HCT116 (cell line): ENCODE measurements at regions not wholly inside any gene's neighbourhood (a gene's known extent, or its start where the extent isn't known, plus 50 kb on each side); places are given as distances from the start of the nearest gene placed in this dataset.

Experiments
- ATAC-seq: fragments of 200-7000 bp; cut with Tn5 transposase; 2 replicates; pipeline ENCODE4 v1.9.1; 2020; ENCODE audit warnings: mild to moderate bottlenecking, moderate library complexity
- BruUV-seq: library from RNA; stranded (reverse); fragments of 400-500 nt; replicated peaks from 2 replicates; lab custom pipeline; 2021; lab: Mats Ljungman, UMichigan
- CTCF ChIA-PET: fragments of 300-600 bp; sonication (Branson Sonifier 250); formaldehyde crosslinking; loops from one replicate; lab custom pipeline; 2021; ENCODE audit warnings: antibody characterized with exemption; lab: Charles Lee
- POLR2A ChIA-PET: fragments of 300-600, 350-600 bp; sonication (Branson Sonifier 250); formaldehyde crosslinking; loops from one replicate; lab custom pipeline; 2021; ENCODE audit warnings: antibody characterized with exemption; lab: Charles Lee
- RAD21 ChIA-PET, 2 experiments: fragments of 300-600 bp; sonication (Branson Sonifier 250); formaldehyde crosslinking; loops; one replicate each; lab custom pipeline; 2023; ENCODE audit warnings: low total read pairs in 2 of 2; ENCODE audit not compliant: uncharacterized antibody in 2 of 2, unreplicated experiment in 2 of 2, low non-redundant PET in 1 of 2; lab: Charles Lee
- DNase-seq: peaks from one replicate; pipeline ENCODE4 v3.0.0-alpha.2; 2010; ENCODE audit warnings: low read depth, low spot score
- H2AFZ ChIP-seq: fragments of 200-600 bp; shearing (Covaris generic), sonication (generic); 2 replicates; pipeline ENCODE4 v1.6.1; 2017; ENCODE audit warnings: low read depth, mixed run types, mixed read lengths, antibody characterized with exemption, low read length; ENCODE audit not compliant: poor library complexity, severe bottlenecking
- H3K27ac ChIP-seq: 2 replicates; pipeline ENCODE4 v1.5.1; 2012; ENCODE audit warnings: low read depth, low read length
- H3K27me3 ChIP-seq: fragments of 200-600 bp; sonication (generic); 2 replicates; pipeline ENCODE4 v1.6.1; 2016; ENCODE audit warnings: mixed run types, low read length, mixed read lengths; ENCODE audit not compliant: insufficient read depth
- H3K36me3 ChIP-seq, 2 experiments: fragments of 200-500 bp in 1 of 2; fragments of 200-600 bp in 1 of 2; sonication (Bioruptor generic) in 1 of 2; sonication (generic) in 1 of 2; 2 replicates each; pipeline versions ENCODE4 v1.5.1 to v1.6.1; 2014 to 2016; ENCODE audit warnings: low read length in 2 of 2, inconsistent platforms in 1 of 2, mixed read lengths in 1 of 2, mixed run types in 1 of 2; ENCODE audit not compliant: insufficient read depth in 2 of 2, control insufficient read depth in 1 of 2
- H3K4me1 ChIP-seq, 2 experiments: fragments of 200-600 bp in 1 of 2; sonication (generic) in 1 of 2; 2 replicates each; pipeline versions ENCODE4 v1.5.1 to v1.6.1; 2012 to 2017; ENCODE audit warnings: low read length in 2 of 2, inconsistent platforms in 1 of 2, mild to moderate bottlenecking in 1 of 2, mixed read lengths in 1 of 2, mixed run types in 1 of 2, moderate library complexity in 1 of 2; ENCODE audit not compliant: insufficient read depth in 2 of 2, control insufficient read depth in 1 of 2
- H3K4me2 ChIP-seq: fragments of 200-600 bp; sonication (generic); 2 replicates; pipeline ENCODE4 v1.6.1; 2017; ENCODE audit warnings: mixed run types, low read length, mixed read lengths
- H3K4me3 ChIP-seq, 2 experiments: fragments of 200-600 bp in 1 of 2; sonication (generic) in 1 of 2; replicated peaks in 1 of 2; 2 replicates each; pipeline ENCODE4 v1.5.1; 2011 to 2016; ENCODE audit warnings: low read length in 2 of 2, control low read depth in 1 of 2, low read depth in 1 of 2, mild to moderate bottlenecking in 1 of 2, mixed read lengths in 1 of 2, mixed run types in 1 of 2
- H3K79me2 ChIP-seq: fragments of 200-600 bp; sonication (generic); 2 replicates; pipeline ENCODE4 v1.6.1; 2017; ENCODE audit warnings: mild to moderate bottlenecking, mixed run types, low read length, moderate library complexity, mixed read lengths; ENCODE audit not compliant: insufficient read depth
- H3K9ac ChIP-seq: fragments of 200-600 bp; sonication (generic); 2 replicates; pipeline ENCODE4 v1.6.1; 2016; ENCODE audit warnings: low read length, mixed read lengths
- H3K9me2 ChIP-seq: fragments of 200-600 bp; sonication (generic), shearing (Covaris generic); 2 replicates; pipeline ENCODE4 v1.6.1; 2017; ENCODE audit warnings: mixed run types, mild to moderate bottlenecking, moderate library complexity; ENCODE audit not compliant: insufficient read depth
- H3K9me3 ChIP-seq, 2 experiments: fragments of 200-500 bp in 1 of 2; fragments of 200-600 bp in 1 of 2; sonication (Bioruptor generic) in 1 of 2; sonication (generic) in 1 of 2; 2 replicates each; pipeline ENCODE4 v1.6.1; 2014 to 2017; ENCODE audit warnings: low read length in 2 of 2, mixed read lengths in 2 of 2, inconsistent platforms in 1 of 2, low read depth in 1 of 2, mild to moderate bottlenecking in 1 of 2, mixed run types in 1 of 2, moderate library complexity in 1 of 2; ENCODE audit not compliant: control insufficient read depth in 1 of 2, insufficient read depth in 1 of 2
- H4K20me1 ChIP-seq: fragments of 200-600 bp; sonication (generic), shearing (Covaris generic); 2 replicates; pipeline ENCODE4 v1.6.1; 2017; ENCODE audit warnings: mixed run types, mild to moderate bottlenecking, moderate library complexity; ENCODE audit not compliant: insufficient read depth
- CBX3 ChIP-seq: IDR thresholded peaks from 2 replicates; pipeline ENCODE4 v1.6.1; 2012; ENCODE audit warnings: low read depth
- EGR1 ChIP-seq: IDR thresholded peaks from 2 replicates; pipeline ENCODE4 v1.6.1; 2012; ENCODE audit warnings: low read depth
- ELF1 ChIP-seq: IDR thresholded peaks from 2 replicates; pipeline ENCODE4 v1.6.1; 2012; ENCODE audit warnings: low read depth, borderline replicate concordance
- EZH2 ChIP-seq: fragments of 200-600 bp; sonication (generic); IDR thresholded peaks from 2 replicates; pipeline ENCODE4 v1.6.1; 2017; ENCODE audit warnings: antibody characterized with exemption, mixed run types
- FOSL1 ChIP-seq: IDR thresholded peaks from 2 replicates; pipeline ENCODE4 v1.6.1; 2012; ENCODE audit warnings: low read depth
- MAX ChIP-seq: IDR thresholded peaks from 2 replicates; pipeline ENCODE4 v1.6.1; 2012
- POLR2A ChIP-seq: IDR thresholded peaks from 2 replicates; pipeline ENCODE4 v1.7.0; 2011; ENCODE audit warnings: borderline replicate concordance; ENCODE audit not compliant: insufficient read depth, insufficient read length; ENCODE audit errors: extremely low read depth
- POLR2AphosphoS5 ChIP-seq: IDR thresholded peaks from 2 replicates; pipeline ENCODE4 v1.6.1; 2011; ENCODE audit warnings: mild to moderate bottlenecking, low read depth, low read length, moderate library complexity
- REST ChIP-seq: IDR thresholded peaks from 2 replicates; pipeline ENCODE4 v1.6.1; 2012; ENCODE audit warnings: low read depth
- SP1 ChIP-seq: IDR thresholded peaks from 2 replicates; pipeline ENCODE4 v1.6.1; 2012; ENCODE audit warnings: low read depth
- YY1 ChIP-seq: IDR thresholded peaks from 2 replicates; pipeline ENCODE4 v1.6.1; 2011; ENCODE audit warnings: low read length, low read depth, moderate library complexity, mild to moderate bottlenecking; ENCODE audit not compliant: insufficient replicate concordance; ENCODE audit errors: extremely low read depth
- ZFX ChIP-seq: fragments of 450-650 bp; IDR thresholded peaks from 2 replicates; pipeline ENCODE4 v1.6.1; 2017
- ZNF274 ChIP-seq: fragments of 200-500 bp; sonication (Bioruptor generic); IDR thresholded peaks from 2 replicates; pipeline ENCODE4 v1.6.1; 2014; ENCODE audit warnings: mild to moderate bottlenecking, low read depth, low read length, inconsistent platforms
- intact Hi-C: fragments of 100-400 bp; cut with micrococcal nuclease; formaldehyde crosslinking; loops from 2 replicates; pipeline ENCODE4 v1.10.0; 2022

GRCh38 chr14:42626986-42627385, 1020.3 kb downstream of the LRFN5 start:
- Histone ChIP-seq H3K27me3 (no peaks in the 10 kb centered on the region), H3K4me1 (no peaks in the 10 kb centered on the region), H3K9me3 (0 out of 4 replicates have a peak, but pooled peaks cover 0 to 3% of the 10 kb centered on the region in 2 experiments), H3K9ac (no peak overlapping the region), H3K4me2 (no peak overlapping the region), H3K79me2 (no peaks in the 10 kb centered on the region), H3K9me2 (no peaks in the 10 kb centered on the region), H2AFZ (no peak overlapping the region), H3K27ac (no peak overlapping the region), H3K4me3 (no peak overlapping the region), H3K36me3 (no peaks in the 10 kb centered on the region; a peak in 1 of 4 replicates), H4K20me1 (no peaks in the 10 kb centered on the region)
- intact Hi-C loops: no loop called here
- DNase-seq (no peak), ATAC-seq (no peak)
- CTCF ChIA-PET: no interaction called here
- POLR2A ChIA-PET: no interaction called here
- RAD21 ChIA-PET: no interaction called here
- TF ChIP-seq ZFX (no peak), FOSL1 (no peak), POLR2A (no peak), REST (no peak), ELF1 (no peak), EZH2 (no peak), EGR1 (no peak), ZNF274 (no peak), CBX3 (no peak), YY1 (no peak), POLR2AphosphoS5 (no peak), SP1 (no peak), MAX (no peak)
- no TSS peak for BruUV-seq
